SU-DHL-6 (cell line): ENCODE measurements at regions not wholly inside any gene's neighbourhood (a gene's known extent, or its start where the extent isn't known, plus 50 kb on each side); places are given as distances from the start of the nearest gene placed in this dataset.

Experiments used
- H2AFZ ChIP-seq: fragments of 200-600 bp; sonication (generic); 2 replicates; pipeline ENCODE4 v1.6.1; 2014; ENCODE audit warnings: low read depth, mild to moderate bottlenecking, moderate library complexity, mixed read lengths, antibody characterized with exemption, low read length; ENCODE audit not compliant: severe bottlenecking
- H3F3A ChIP-seq: fragments of 200-600 bp; shearing (Covaris generic); 2 replicates; pipeline ENCODE4 v1.6.0; 2016; ENCODE audit warnings: antibody characterized with exemption, mild to moderate bottlenecking; ENCODE audit not compliant: insufficient read depth
- H3K27ac ChIP-seq: fragments of 200-600 bp; sonication (generic); 2 replicates; pipeline ENCODE4 v1.5.1; 2016; ENCODE audit warnings: low read depth, mild to moderate bottlenecking, low read length, moderate library complexity, mixed read lengths
- H3K27me3 ChIP-seq: fragments of 200-600 bp; sonication (generic), shearing (Covaris generic); 2 replicates; pipeline ENCODE4 v1.6.0; 2014; ENCODE audit warnings: mild to moderate bottlenecking, low read length
- H3K36me3 ChIP-seq: fragments of 200-600 bp; sonication (generic); 2 replicates; pipeline ENCODE4 v1.6.1; 2014; ENCODE audit warnings: mild to moderate bottlenecking, low read length, mixed read lengths
- H3K4me2 ChIP-seq: fragments of 300-600, 200-600 bp; shearing (Covaris generic), sonication (generic); 2 replicates; pipeline ENCODE4 v1.6.0; 2014; ENCODE audit warnings: low read length, low read depth, mild to moderate bottlenecking; ENCODE audit not compliant: poor library complexity, severe bottlenecking
- H3K4me3 ChIP-seq: fragments of 200-600 bp; sonication (generic); 2 replicates; pipeline ENCODE4 v1.5.1; 2014; ENCODE audit warnings: antibody characterized with exemption, low read length, mild to moderate bottlenecking, mixed read lengths; ENCODE audit not compliant: insufficient read depth, poor library complexity, severe bottlenecking
- H3K79me2 ChIP-seq: fragments of 200-600 bp; sonication (generic); 2 replicates; pipeline ENCODE4 v1.6.1; 2014; ENCODE audit warnings: mild to moderate bottlenecking, low read length, moderate library complexity; ENCODE audit not compliant: insufficient read depth
- H3K9ac ChIP-seq: fragments of 200-600 bp; sonication (generic); 2 replicates; pipeline ENCODE4 v1.7.0; 2014; ENCODE audit warnings: mild to moderate bottlenecking, low read length
- H3K9me2 ChIP-seq: fragments of 200-600 bp; sonication (generic); replicated peaks from 2 replicates; pipeline ENCODE4 v1.6.1; 2014; ENCODE audit warnings: low read length; ENCODE audit not compliant: insufficient read depth
- H3K9me3 ChIP-seq: fragments of 200-600 bp; sonication (generic); 2 replicates; pipeline ENCODE4 v1.6.1; 2014; ENCODE audit warnings: low read length, mixed read lengths; ENCODE audit not compliant: insufficient read depth
- H4K20me1 ChIP-seq: fragments of 200-600 bp; sonication (generic); 2 replicates; pipeline ENCODE4 v1.6.1; 2014; ENCODE audit warnings: low read depth, mild to moderate bottlenecking, antibody characterized with exemption, low read length, moderate library complexity, mixed read lengths
- CTCF ChIP-seq: fragments of 200-600 bp; sonication (generic); IDR thresholded peaks from one replicate; pipeline ENCODE4 v1.5.1; 2017; ENCODE audit warnings: antibody characterized with exemption, mild to moderate bottlenecking, low read length, moderate library complexity; ENCODE audit not compliant: insufficient read depth, poor library complexity, severe bottlenecking
- EZH2phosphoT487 ChIP-seq: fragments of 200-600 bp; sonication (generic), shearing (Covaris generic); conservative IDR thresholded peaks from 2 replicates; pipeline ENCODE4 v1.6.1; 2018; ENCODE audit warnings: mild to moderate bottlenecking, antibody characterized with exemption, low read length, moderate library complexity, mixed read lengths

- no peak for TF ChIP-seq EZH2phosphoT487
- no peak for TF ChIP-seq CTCF
- Histone ChIP-seq H3K27me3 (no peaks in the 10 kb centered on the region), H4K20me1 (no peaks in the 10 kb centered on the region), H3K36me3 (no peaks in the 10 kb centered on the region), H3K9me3 (no peaks in the 10 kb centered on the region), H3K79me2 (no peaks in the 10 kb centered on the region), H3F3A (no peaks in the 10 kb centered on the region), H3K27ac (no peak overlapping the region), H3K4me3 (no peak overlapping the region), H3K9me2 (no peaks in the 10 kb centered on the region), H2AFZ (no peak overlapping the region), H3K9ac (no peak overlapping the region), H3K4me2 (no peak overlapping the region)
Observed at GRCh38 chr16:74078511-74079231, 217.9 kb upstream of the PSMD7 start.

- Histone ChIP-seq H3K79me2 (no peaks in the 10 kb centered on the region), H3K4me2 (no peak overlapping the region), H3K9me2 (no peaks in the 10 kb centered on the region), H3K4me3 (no peak overlapping the region), H3K9me3 (no peaks in the 10 kb centered on the region), H2AFZ (no peak overlapping the region), H3K36me3 (no peaks in the 10 kb centered on the region), H3K9ac (no peak overlapping the region), H3K27ac (no peak overlapping the region), H3K27me3 (no peaks in the 10 kb centered on the region), H3F3A (no peaks in the 10 kb centered on the region), H4K20me1 (no peaks in the 10 kb centered on the region)
- TF ChIP-seq CTCF (no peak), EZH2phosphoT487 (no peak)
Observed at GRCh38 chr16:74076568-74076967, 220.0 kb upstream of the PSMD7 start.

- H4K20me1 ChIP-seq: no peaks in the 10 kb centered on the region
- no peaks in the 10 kb centered on the region for H3K79me2 ChIP-seq
- H2AFZ ChIP-seq: no peak overlapping the region
- no peaks in the 10 kb centered on the region for H3K9me3 ChIP-seq
- TF ChIP-seq EZH2phosphoT487: no peak
- TF ChIP-seq CTCF: no peak
- no peak overlapping the region for H3K27ac ChIP-seq
- no peaks in the 10 kb centered on the region for H3F3A ChIP-seq
- no peak overlapping the region for H3K4me2 ChIP-seq
- H3K4me3 ChIP-seq: no peak overlapping the region
- H3K9ac ChIP-seq: no peak overlapping the region
- H3K27me3 ChIP-seq: no peaks in the 10 kb centered on the region
- no peaks in the 10 kb centered on the region for H3K36me3 ChIP-seq
- no peaks in the 10 kb centered on the region for H3K9me2 ChIP-seq
Observed at GRCh38 chr16:74075393-74075792, 221.2 kb upstream of the PSMD7 start.
